SK-N-SH (cell line): ENCODE measurements at regions not wholly inside any gene's neighbourhood (a gene's known extent, or its start where the extent isn't known, plus 50 kb on each side); places are given as distances from the start of the nearest gene placed in this dataset.

Experiments used
- CTCF ChIA-PET: fragments of 300-600, 350-600 bp; formaldehyde crosslinking; extraction: SDS; loops from one replicate; lab custom pipeline; 2021; lab: Yijun Ruan, JAX
- POLR2A ChIA-PET: fragments of 350-600 bp; sonication (Branson Sonifier 250); formaldehyde crosslinking; extraction: SDS; loops from one replicate; lab custom pipeline; 2020; ENCODE audit warnings: antibody characterized with exemption, inconsistent platforms; lab: Yijun Ruan, JAX
- DNase-seq: peaks from one replicate; pipeline ENCODE4 v3.0.0; 2012
- H2AFZ ChIP-seq: fragments of 200-600 bp; sonication (generic); 2 replicates; pipeline ENCODE4 v1.8.1; 2016; ENCODE audit warnings: antibody characterized with exemption, mild to moderate bottlenecking, low read depth
- H3F3A ChIP-seq: fragments of 200-600 bp; sonication (generic); replicated peaks from 2 replicates; pipeline ENCODE3; 2016; ENCODE audit warnings: antibody characterized with exemption, mild to moderate bottlenecking; ENCODE audit not compliant: insufficient read depth
- H3K27ac ChIP-seq, 2 experiments: fragments of 200-500 bp in 1 of 2; fragments of 200-600 bp in 1 of 2; sonication (Bioruptor generic) in 1 of 2; sonication (generic), shearing (Covaris generic) in 1 of 2; 2 replicates each; pipeline versions ENCODE4 v1.5.1 to v1.6.1; 2014 to 2016; ENCODE audit warnings: low read depth in 2 of 2, inconsistent platforms in 1 of 2, low read length in 1 of 2, mild to moderate bottlenecking in 1 of 2, mixed read lengths in 1 of 2
- H3K27me3 ChIP-seq: fragments of 200-600 bp; sonication (generic), shearing (Covaris generic); 2 replicates; pipeline ENCODE4 v1.6.1; 2016; ENCODE audit warnings: mixed run types; ENCODE audit not compliant: insufficient read depth
- H3K36me3 ChIP-seq, 2 experiments: fragments of 200-500 bp in 1 of 2; fragments of 200-600 bp in 1 of 2; sonication (Bioruptor generic) in 1 of 2; sonication (generic) in 1 of 2; replicated peaks in 1 of 2; 2 replicates each; pipeline versions ENCODE3 to v1.5.1; 2014 to 2016; ENCODE audit warnings: low read length in 1 of 2, mild to moderate bottlenecking in 1 of 2; ENCODE audit not compliant: insufficient read depth in 2 of 2, control insufficient read depth in 1 of 2
- H3K4me1 ChIP-seq, 2 experiments: fragments of 200-500 bp in 1 of 2; fragments of 200-600 bp in 1 of 2; sonication (Bioruptor generic) in 1 of 2; sonication (generic), shearing (Covaris generic) in 1 of 2; 2 replicates each; pipeline versions ENCODE4 v1.5.1 to v1.6.1; 2014 to 2016; ENCODE audit warnings: low read depth in 1 of 2, low read length in 1 of 2, mixed run types in 1 of 2; ENCODE audit not compliant: insufficient read depth in 2 of 2, control insufficient read depth in 1 of 2
- H3K4me2 ChIP-seq: fragments of 200-600 bp; sonication (generic), shearing (Covaris generic); 2 replicates; pipeline ENCODE4 v1.6.1; 2017; ENCODE audit warnings: mixed run types
- H3K4me3 ChIP-seq, 2 experiments: fragments of 200-500 bp in 1 of 2; fragments of 200-600 bp in 1 of 2; sonication (Bioruptor generic) in 1 of 2; sonication (generic), shearing (Covaris generic) in 1 of 2; 2 replicates each; pipeline versions ENCODE4 v1.5.1 to v1.8.1; 2014 to 2016; ENCODE audit warnings: low read depth in 2 of 2, inconsistent platforms in 1 of 2, low read length in 1 of 2, mild to moderate bottlenecking in 1 of 2, mixed read lengths in 1 of 2, moderate library complexity in 1 of 2
- H3K79me2 ChIP-seq: fragments of 200-600 bp; sonication (generic); 2 replicates; pipeline ENCODE4 v1.8.1; 2017; ENCODE audit warnings: mild to moderate bottlenecking; ENCODE audit not compliant: insufficient read depth
- H3K9ac ChIP-seq: fragments of 200-600 bp; sonication (generic); 2 replicates; pipeline ENCODE4 v1.6.1; 2017; ENCODE audit warnings: mixed run types
- H3K9me2 ChIP-seq: fragments of 200-600 bp; sonication (generic); 2 replicates; pipeline ENCODE4 v1.6.1; 2017; ENCODE audit warnings: mixed run types
- H3K9me3 ChIP-seq: fragments of 200-600 bp; sonication (generic); 2 replicates; pipeline ENCODE4 v1.6.1; 2017; ENCODE audit warnings: mixed run types, mild to moderate bottlenecking, moderate library complexity
- H4K20me1 ChIP-seq: fragments of 200-600 bp; sonication (generic); 2 replicates; pipeline ENCODE4 v1.6.1; 2017; ENCODE audit warnings: mild to moderate bottlenecking, mixed run types; ENCODE audit not compliant: insufficient read depth
- CHD2 ChIP-seq: fragments of 150-350 bp; IDR thresholded peaks from 2 replicates; pipeline ENCODE4 v1.6.1; 2018; ENCODE audit warnings: low read length; ENCODE audit not compliant: partially characterized antibody
- CTCF ChIP-seq: fragments of 200-600 bp; sonication (generic); IDR thresholded peaks from 2 replicates; pipeline ENCODE4 v1.6.1; 2017; ENCODE audit warnings: antibody characterized with exemption, mild to moderate bottlenecking, moderate library complexity
- ELF1 ChIP-seq: IDR thresholded peaks from 2 replicates; pipeline ENCODE4 v1.4.0; 2012
- EZH2phosphoT487 ChIP-seq: fragments of 200-600 bp; sonication (generic); IDR thresholded peaks from 2 replicates; pipeline ENCODE4 v1.6.1; 2017; ENCODE audit warnings: low read depth, mixed run types, mild to moderate bottlenecking, antibody characterized with exemption, moderate library complexity, borderline replicate concordance
- FOXM1 ChIP-seq: IDR thresholded peaks from 2 replicates; pipeline ENCODE4 v1.4.0; 2012; ENCODE audit warnings: low read depth, mild to moderate bottlenecking
- GABPA ChIP-seq: IDR thresholded peaks from 2 replicates; pipeline ENCODE4 v1.4.0; 2012; ENCODE audit warnings: low read depth, mild to moderate bottlenecking
- JUND ChIP-seq: IDR thresholded peaks from 2 replicates; pipeline ENCODE4 v1.4.0; 2012
- MXI1 ChIP-seq: IDR thresholded peaks from 2 replicates; pipeline ENCODE4 v1.6.1; 2012; ENCODE audit warnings: mild to moderate bottlenecking, low read depth, low read length, improper control_type of control experiment
- PBX3 ChIP-seq: IDR thresholded peaks from 2 replicates; pipeline ENCODE4; 2012
- RFX5 ChIP-seq: IDR thresholded peaks from 2 replicates; pipeline ENCODE4 v1.6.1; 2012; ENCODE audit warnings: mild to moderate bottlenecking, improper control_type of control experiment, low read length
- RXRA ChIP-seq: IDR thresholded peaks from 2 replicates; pipeline ENCODE4 v1.4.0; 2012; ENCODE audit warnings: low read depth, mild to moderate bottlenecking, borderline replicate concordance
- SIN3A ChIP-seq: IDR thresholded peaks from 2 replicates; pipeline ENCODE4 v1.6.1; 2012; ENCODE audit warnings: low read depth, mild to moderate bottlenecking, low read length, moderate library complexity, borderline replicate concordance
- USF1 ChIP-seq: IDR thresholded peaks from 2 replicates; pipeline ENCODE4 v1.4.0; 2012; ENCODE audit warnings: low read depth, borderline replicate concordance
- ZBTB33 ChIP-seq: IDR thresholded peaks from 2 replicates; pipeline ENCODE4 v1.4.0; 2012; ENCODE audit warnings: low read depth, borderline replicate concordance
- WGBS: methylation state at CpG from one replicate; pipeline ENCODE4 v1.1.6; 2017; ENCODE audit warnings: low lambda C conversion rate; 5-methylcytosine and 5-hydroxymethylcytosine counted together

- Histone ChIP-seq H3F3A (no peaks in the 10 kb centered on the region), H4K20me1 (no peaks in the 10 kb centered on the region), H3K27me3 (peaks cover 31% of the 10 kb centered on the region), H3K27ac (no peak overlapping the region), H3K79me2 (no peaks in the 10 kb centered on the region), H3K36me3 (no peaks in the 10 kb centered on the region), H2AFZ (no peak overlapping the region), H3K9ac (no peak overlapping the region)
- ChIA-PET CTCF (no interaction called here), POLR2A (no interaction called here)
- no peak for DNase-seq
- 2% methylated on average over 17 of the region's 17 CpGs for WGBS
- TF ChIP-seq EZH2phosphoT487 (0 out of 2 replicates have a peak, but pooled peaks have one; percentile 21), RXRA (no peak)
- TF ChIP-seq, all 33 proteins: peak for 1
- H3K9me3 ChIP-seq: no peaks in the 10 kb centered on the region
- H3K9me2 ChIP-seq: no peaks in the 10 kb centered on the region
- no peak overlapping the region; a peak in 1 of 4 replicates for H3K4me3 ChIP-seq
- peak overlapping the region; percentile 57; the same call in 1 of the 2 replicates for H3K4me2 ChIP-seq
- no peaks in the 10 kb centered on the region; a peak in 1 of 4 replicates for H3K4me1 ChIP-seq
Measured at GRCh38 chr3:87793337-87793877, 265.4 kb downstream of the CGGBP1 start.

GRCh38 chr3:87792534-87793336, 266.1 kb downstream of the CGGBP1 start, which contains the start of gene HTR1F:
TSS of gene HTR1F (plus strand) at chr3:87792706.
- no peak within 1 kb of the TSS; a peak in 2 of 4 replicates for H3K4me3 ChIP-seq
- no peaks in the 10 kb centered on the region for H3K9me2 ChIP-seq
- no peaks in the 10 kb centered on the region for H4K20me1 ChIP-seq
- no peaks in the 10 kb centered on the region for H3K36me3 ChIP-seq
- TF ChIP-seq SIN3A (no peak), CTCF (no peak), RXRA (no peak), RFX5 (no peak), ELF1 (no peak), FOXM1 (no peak), GABPA (no peak), JUND (no peak), PBX3 (no peak), USF1 (no peak), CHD2 (no peak), MXI1 (no peak), ZBTB33 (no peak)
- H3K27ac ChIP-seq: no peak within 1 kb of the TSS
- H3K79me2 ChIP-seq: no peaks in the 10 kb centered on the region
- no peak within 1 kb of the TSS for H3K9ac ChIP-seq
- no peak within 1 kb of the TSS for H2AFZ ChIP-seq
- ChIA-PET CTCF (no interaction called here), POLR2A (no interaction called here)
- H3K27me3 ChIP-seq: peaks cover 31% of the 10 kb centered on the region
- 3% methylated on average over 32 of the region's 62 CpGs for WGBS
- H3F3A ChIP-seq: no peaks in the 10 kb centered on the region
- peak within 1 kb of the TSS; percentile 57; the same call in 1 of the 2 replicates for H3K4me2 ChIP-seq
- no peaks in the 10 kb centered on the region for H3K9me3 ChIP-seq
- no peaks in the 10 kb centered on the region; a peak in 1 of 4 replicates for H3K4me1 ChIP-seq
- peak; percentile 19 for DNase-seq
